A673 (cell line): ENCODE measurements at regions not wholly inside any gene's neighbourhood (a gene's known extent, or its start where the extent isn't known, plus 50 kb on each side); places are given as distances from the start of the nearest gene placed in this dataset.
A peak's percentile ranks its signal among the peaks of the same experiment; 100 is the strongest.
"Not testable (repeated sequence)": the region's sequence is repeated elsewhere in the genome, so short reads cannot be mapped to it uniquely, and the experiment has no call there.

ENCODE experiments used
- BruUV-seq: library from RNA; stranded (reverse); fragments of 400-500 nt; replicated peaks from 2 replicates; lab custom pipeline; 2021; lab: Mats Ljungman, UMichigan
- CTCF ChIA-PET: fragments of 300-600 bp; sonication (Branson Sonifier 250); formaldehyde crosslinking; loops from one replicate; lab custom pipeline; 2022; ENCODE audit warnings: antibody characterized with exemption; lab: Charles Lee
- POLR2A ChIA-PET: fragments of 300-600 bp; sonication (Branson Sonifier 250); formaldehyde crosslinking; loops from one replicate; lab custom pipeline; 2022; ENCODE audit warnings: antibody characterized with exemption; ENCODE audit not compliant: low non-redundant PET; lab: Charles Lee
- DNase-seq: peaks from one replicate; pipeline ENCODE4 v3.0.0-alpha.2; 2015; ENCODE audit warnings: low spot score
- H3K27ac ChIP-seq: fragments of 200-600 bp; sonication (generic); 2 replicates; pipeline ENCODE4 v1.5.1; 2016; ENCODE audit warnings: mixed run types, low read depth, mild to moderate bottlenecking, mixed read lengths, antibody characterized with exemption, low read length; ENCODE audit not compliant: poor library complexity, severe bottlenecking
- H3K27me3 ChIP-seq: fragments of 200-600 bp; sonication (generic); replicated peaks from 2 replicates; pipeline ENCODE4 v1.6.1; 2017; ENCODE audit warnings: mixed run types, low read depth, mild to moderate bottlenecking, mixed read lengths, antibody characterized with exemption, low read length; ENCODE audit not compliant: insufficient read depth, poor library complexity
- H3K36me3 ChIP-seq: fragments of 200-600 bp; sonication (generic); 2 replicates; pipeline ENCODE4 v1.6.1; 2016; ENCODE audit warnings: mixed run types, mild to moderate bottlenecking, mixed read lengths, antibody characterized with exemption, low read length; ENCODE audit not compliant: insufficient read depth, poor library complexity, severe bottlenecking
- H3K4me1 ChIP-seq: fragments of 200-600 bp; sonication (generic); 2 replicates; pipeline ENCODE4 v1.6.1; 2017; ENCODE audit warnings: mixed run types, mild to moderate bottlenecking, mixed read lengths, antibody characterized with exemption, low read length; ENCODE audit not compliant: insufficient read depth, poor library complexity, severe bottlenecking
- H3K4me3 ChIP-seq: fragments of 200-600 bp; sonication (generic); 2 replicates; pipeline ENCODE4 v1.5.1; 2016; ENCODE audit warnings: low read depth, mixed run types, mild to moderate bottlenecking, mixed read lengths, low read length; ENCODE audit not compliant: poor library complexity, severe bottlenecking
- H3K9me3 ChIP-seq: fragments of 200-600 bp; sonication (generic); 2 replicates; pipeline ENCODE4 v1.6.1; 2016; ENCODE audit warnings: mixed run types, low read depth, mild to moderate bottlenecking, mixed read lengths, antibody characterized with exemption, low read length; ENCODE audit not compliant: poor library complexity, severe bottlenecking
- EZH2 ChIP-seq: fragments of 200-600 bp; sonication (generic); IDR thresholded peaks from 2 replicates; pipeline ENCODE4 v1.6.1; 2017; ENCODE audit warnings: borderline replicate concordance, low read depth, mild to moderate bottlenecking, mixed read lengths, antibody characterized with exemption, low read length; ENCODE audit not compliant: poor library complexity, severe bottlenecking
- intact Hi-C: fragments of 100-400 bp; cut with micrococcal nuclease; formaldehyde crosslinking; loops from one replicate; pipeline ENCODE4 v1.10.0; 2022; ENCODE audit not compliant: unreplicated experiment
- TF ChIP-seq, protein P1 (sequence below): fragments of 300-800, 200-600 bp; sonication (generic); conservative IDR thresholded peaks from 2 replicates; pipeline ENCODE4 v1.5.1; 2017; ENCODE audit warnings: low read depth, mild to moderate bottlenecking, antibody characterized with exemption, low read length, moderate library complexity, mixed read lengths

DNA sequence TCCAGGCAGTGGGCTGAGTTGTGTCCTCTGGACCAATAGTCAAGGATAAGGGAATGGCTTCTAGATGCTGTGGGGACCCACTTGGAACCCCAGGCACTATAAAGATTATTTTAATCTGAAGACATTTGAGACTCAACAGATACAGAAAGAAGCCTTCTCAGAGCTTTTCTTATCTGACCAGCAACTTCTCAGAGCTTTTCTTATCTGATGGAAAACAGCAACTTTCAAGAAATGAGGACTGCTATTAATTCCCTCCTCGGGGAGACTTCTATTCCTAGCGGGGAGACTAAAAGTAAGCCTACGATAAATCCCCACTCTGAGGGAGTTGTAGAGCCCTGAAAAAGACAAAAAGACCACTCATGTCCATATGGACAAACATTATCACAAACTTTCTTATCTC, 160.5 kb downstream of the RNASET2 start:
- CTCF ChIA-PET: no interaction called here
- Histone ChIP-seq H3K4me1 (no peaks in the 10 kb centered on the region), H3K27me3 (peaks cover 2% of the 10 kb centered on the region), H3K4me3 (no peak overlapping the region), H3K9me3 (no peaks in the 10 kb centered on the region), H3K27ac (no peak overlapping the region), H3K36me3 (no peaks in the 10 kb centered on the region)
- intact Hi-C loops: no loop called here
- no peak for TF ChIP-seq EZH2
- TF ChIP-seq, protein P1, sequence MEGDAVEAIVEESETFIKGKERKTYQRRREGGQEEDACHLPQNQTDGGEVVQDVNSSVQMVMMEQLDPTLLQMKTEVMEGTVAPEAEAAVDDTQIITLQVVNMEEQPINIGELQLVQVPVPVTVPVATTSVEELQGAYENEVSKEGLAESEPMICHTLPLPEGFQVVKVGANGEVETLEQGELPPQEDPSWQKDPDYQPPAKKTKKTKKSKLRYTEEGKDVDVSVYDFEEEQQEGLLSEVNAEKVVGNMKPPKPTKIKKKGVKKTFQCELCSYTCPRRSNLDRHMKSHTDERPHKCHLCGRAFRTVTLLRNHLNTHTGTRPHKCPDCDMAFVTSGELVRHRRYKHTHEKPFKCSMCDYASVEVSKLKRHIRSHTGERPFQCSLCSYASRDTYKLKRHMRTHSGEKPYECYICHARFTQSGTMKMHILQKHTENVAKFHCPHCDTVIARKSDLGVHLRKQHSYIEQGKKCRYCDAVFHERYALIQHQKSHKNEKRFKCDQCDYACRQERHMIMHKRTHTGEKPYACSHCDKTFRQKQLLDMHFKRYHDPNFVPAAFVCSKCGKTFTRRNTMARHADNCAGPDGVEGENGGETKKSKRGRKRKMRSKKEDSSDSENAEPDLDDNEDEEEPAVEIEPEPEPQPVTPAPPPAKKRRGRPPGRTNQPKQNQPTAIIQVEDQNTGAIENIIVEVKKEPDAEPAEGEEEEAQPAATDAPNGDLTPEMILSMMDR: no peak
- no peak for DNase-seq
- POLR2A ChIA-PET: no interaction called here
- no TSS peak for BruUV-seq

DNA sequence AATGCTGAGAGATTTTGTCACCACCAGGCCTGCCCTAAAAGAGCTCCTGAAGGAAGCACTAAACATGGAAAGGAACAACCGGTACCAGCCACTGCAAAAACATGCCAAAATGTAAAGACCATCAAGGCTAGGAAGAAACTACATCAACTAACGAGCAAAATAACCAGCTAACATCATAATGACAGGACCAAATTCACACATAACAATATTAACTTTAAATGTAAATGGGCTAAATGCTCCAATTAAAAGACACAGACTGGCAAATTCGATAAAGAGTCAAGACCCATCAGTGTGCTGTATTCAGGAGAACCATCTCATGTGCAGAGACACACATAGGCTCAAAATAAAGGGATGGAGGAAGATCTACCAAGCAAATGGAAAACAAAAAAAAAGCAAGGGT, 163.8 kb upstream of the RPS6KA2 start:
- H3K4me3 ChIP-seq, H3K9me3 ChIP-seq, CTCF ChIA-PET, BruUV-seq, H3K4me1 ChIP-seq, POLR2A ChIA-PET, H3K27ac ChIP-seq, H3K36me3 ChIP-seq, H3K27me3 ChIP-seq, DNase-seq, intact Hi-C loops: not testable (repeated sequence)

DNA sequence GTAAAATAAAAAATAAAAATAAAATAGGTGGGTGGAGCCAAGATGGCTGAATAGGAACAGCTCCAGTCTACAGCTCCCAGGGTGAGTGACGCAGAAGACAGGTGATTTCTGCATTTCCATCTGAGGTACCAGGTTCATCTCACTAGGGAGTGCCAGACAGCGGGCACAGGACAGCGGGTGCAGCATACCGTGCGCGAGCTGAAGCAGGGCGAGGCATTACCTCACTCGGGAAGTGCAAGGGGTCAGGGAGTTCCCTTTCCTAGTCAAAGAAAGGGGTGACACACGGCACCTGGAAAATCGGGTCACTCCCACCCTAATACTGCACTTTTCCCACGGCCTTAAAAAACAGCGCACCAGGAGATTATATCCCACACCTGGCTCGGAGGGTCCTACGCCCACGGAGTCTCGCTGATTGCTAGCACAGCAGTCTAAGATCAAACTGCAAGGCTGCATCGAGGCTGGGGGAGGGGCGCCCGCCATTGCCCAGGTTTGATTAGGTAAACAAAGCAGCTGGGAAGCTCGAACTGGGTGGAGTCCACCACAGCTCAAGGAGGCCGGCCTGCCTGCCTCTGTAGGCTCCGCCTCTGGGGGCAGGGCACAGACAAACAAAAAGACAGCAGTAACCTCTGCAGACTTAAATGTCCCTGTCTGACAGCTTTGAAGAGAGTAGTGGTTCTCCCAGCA, 161.9 kb upstream of the RPS6KA2 start:
- H3K9me3 ChIP-seq, intact Hi-C loops, DNase-seq, H3K4me3 ChIP-seq, H3K36me3 ChIP-seq, H3K27ac ChIP-seq, POLR2A ChIA-PET, CTCF ChIA-PET, H3K4me1 ChIP-seq, BruUV-seq, H3K27me3 ChIP-seq: not testable (repeated sequence)

DNA sequence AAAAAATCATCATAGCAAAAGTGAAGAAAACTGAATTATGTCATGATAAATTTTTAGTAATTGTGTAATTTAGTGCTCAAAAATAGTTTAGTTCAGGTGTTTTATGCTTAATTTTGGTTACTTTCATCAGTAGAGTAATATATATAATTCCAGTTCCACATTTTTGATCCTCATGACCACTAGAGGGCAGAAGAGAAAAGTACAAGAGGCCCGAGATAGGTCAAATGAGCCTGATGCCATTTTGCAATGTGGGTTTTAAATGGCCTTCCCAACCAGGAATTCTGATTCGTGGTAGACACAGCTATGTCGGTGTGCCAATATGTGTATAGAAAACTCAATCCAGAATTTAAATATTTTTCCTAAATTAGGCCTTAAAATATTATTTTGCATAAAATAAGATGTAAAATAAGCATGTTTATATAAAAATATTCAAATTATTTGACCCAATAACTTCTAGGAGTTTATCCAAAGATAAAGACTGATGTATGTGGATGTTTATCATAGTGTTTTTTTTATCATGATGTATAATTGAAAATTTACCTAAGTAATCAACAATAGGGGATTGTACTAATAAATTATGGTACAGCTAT, 159.7 kb upstream of the RPS6KA2 start:
- no peak for TF ChIP-seq EZH2
- TF ChIP-seq, protein P1: peak; percentile 79
- Histone ChIP-seq H3K4me3 (no peak overlapping the region), H3K36me3 (no peaks in the 10 kb centered on the region), H3K27ac (no peak overlapping the region), H3K4me1 (no peaks in the 10 kb centered on the region), H3K9me3 (no peaks in the 10 kb centered on the region), H3K27me3 (no peaks in the 10 kb centered on the region)
- BruUV-seq: no TSS peak
- DNase-seq: peak; percentile 79
- ChIA-PET POLR2A (no interaction called here), CTCF (no interaction called here)
- intact Hi-C loops: loop anchor here (2.0 kb wide), 3 partner anchors 164 to 356 kb away; no protein-coding TSS in a partner anchor
